H9 (cell line): ENCODE measurements at regions not wholly inside any gene's neighbourhood (a gene's known extent, or its start where the extent isn't known, plus 50 kb on each side); places are given as distances from the start of the nearest gene placed in this dataset.

ENCODE experiments used
- DNase-seq: peaks from one replicate; pipeline ENCODE4 v3.0.0-alpha.2; 2017
- H2AFZ ChIP-seq: one replicate; pipeline ENCODE4 v1.6.1; 2013; ENCODE audit warnings: mild to moderate bottlenecking, low read length, control low read depth, moderate library complexity
- H2AK5ac ChIP-seq: 2 replicates; pipeline ENCODE4 v1.6.1; 2013; ENCODE audit warnings: low read length, control low read depth, mixed read lengths; ENCODE audit not compliant: insufficient read length
- H2BK120ac ChIP-seq: one replicate; pipeline ENCODE4 v1.6.1; 2013; ENCODE audit warnings: low read depth, mild to moderate bottlenecking, low read length, control low read depth, inconsistent platforms; ENCODE audit not compliant: poor library complexity, severe bottlenecking
- H2BK12ac ChIP-seq: 2 replicates; pipeline ENCODE4 v1.6.1; 2013; ENCODE audit warnings: low read length, control low read depth, mixed read lengths, low read depth; ENCODE audit not compliant: insufficient read length
- H2BK15ac ChIP-seq: 2 replicates; pipeline ENCODE4 v1.6.1; 2013; ENCODE audit warnings: low read depth, low read length, control low read depth
- H2BK20ac ChIP-seq: one replicate; pipeline ENCODE4 v1.6.1; 2013; ENCODE audit warnings: low read depth, mild to moderate bottlenecking, low read length, control low read depth, inconsistent platforms; ENCODE audit not compliant: poor library complexity, severe bottlenecking
- H2BK5ac ChIP-seq: 2 replicates; pipeline ENCODE4 v1.6.1; 2013; ENCODE audit warnings: low read length, control low read depth, mixed read lengths; ENCODE audit not compliant: insufficient read length
- H3K14ac ChIP-seq: 2 replicates; pipeline ENCODE4 v1.6.1; 2013; ENCODE audit warnings: low read length, control low read depth; ENCODE audit not compliant: insufficient read depth
- H3K18ac ChIP-seq: 2 replicates; pipeline ENCODE4 v1.6.1; 2013; ENCODE audit warnings: low read depth, mild to moderate bottlenecking, mixed read lengths, low read length, control low read depth; ENCODE audit not compliant: insufficient read length
- H3K23ac ChIP-seq: 2 replicates; pipeline ENCODE4 v1.6.1; 2013; ENCODE audit warnings: low read length, control low read depth, mixed read lengths, low read depth; ENCODE audit not compliant: insufficient read length
- H3K23me2 ChIP-seq: 2 replicates; pipeline ENCODE4 v1.6.1; 2013; ENCODE audit warnings: low read depth, mild to moderate bottlenecking, mixed read lengths, low read length, control low read depth; ENCODE audit not compliant: insufficient read length, poor library complexity, severe bottlenecking
- H3K27ac ChIP-seq: 2 replicates; pipeline ENCODE4 v1.5.1; 2013; ENCODE audit warnings: low read length, control low read depth, mixed read lengths, low read depth; ENCODE audit not compliant: insufficient read length
- H3K27me3 ChIP-seq: 2 replicates; pipeline ENCODE4 v1.6.1; 2013; ENCODE audit warnings: low read length, control low read depth, inconsistent platforms; ENCODE audit not compliant: insufficient read depth
- H3K4ac ChIP-seq: 2 replicates; pipeline ENCODE4 v1.6.1; 2013; ENCODE audit warnings: low read depth, mild to moderate bottlenecking, control low read depth, inconsistent platforms, low read length, moderate library complexity
- H3K4me1 ChIP-seq: 2 replicates; pipeline ENCODE4 v1.6.1; 2013; ENCODE audit warnings: low read length, control low read depth, inconsistent platforms; ENCODE audit not compliant: insufficient read depth
- H3K4me2 ChIP-seq: 2 replicates; pipeline ENCODE4 v1.6.1; 2013; ENCODE audit warnings: low read length, control low read depth, mixed read lengths; ENCODE audit not compliant: insufficient read length, insufficient read depth
- H3K56ac ChIP-seq: 2 replicates; pipeline ENCODE4 v1.6.1; 2013; ENCODE audit warnings: low read depth, mild to moderate bottlenecking, mixed read lengths, low read length, control low read depth; ENCODE audit not compliant: insufficient read length
- H3K79me1 ChIP-seq: 2 replicates; pipeline ENCODE4 v1.6.1; 2013; ENCODE audit warnings: low read depth, mild to moderate bottlenecking, moderate library complexity, low read length, control low read depth, inconsistent platforms; ENCODE audit not compliant: insufficient read depth, poor library complexity, severe bottlenecking
- H3K79me2 ChIP-seq: 2 replicates; pipeline ENCODE4 v1.6.1; 2013; ENCODE audit warnings: low read length, control low read depth, inconsistent platforms; ENCODE audit not compliant: insufficient read depth
- H3K9ac ChIP-seq: 2 replicates; pipeline ENCODE4 v1.6.1; 2013; ENCODE audit warnings: low read length, control low read depth, mixed read lengths; ENCODE audit not compliant: insufficient read length; ENCODE audit errors: extremely low read depth
- H3K9me3 ChIP-seq: one replicate; pipeline ENCODE4 v1.6.1; 2013; ENCODE audit warnings: low read depth, low read length, inconsistent platforms; ENCODE audit not compliant: control insufficient read depth
- H3T11ph ChIP-seq: one replicate; pipeline ENCODE4 v1.6.1; 2013; ENCODE audit warnings: mild to moderate bottlenecking, low read length, control low read depth, inconsistent platforms
- H4K20me1 ChIP-seq: one replicate; pipeline ENCODE4 v1.6.1; 2013; ENCODE audit not compliant: control insufficient read depth, insufficient read length, insufficient read depth
- H4K5ac ChIP-seq: 2 replicates; pipeline ENCODE4 v1.6.1; 2013; ENCODE audit warnings: low read depth, mild to moderate bottlenecking, mixed read lengths, low read length, control low read depth; ENCODE audit not compliant: insufficient read length
- H4K8ac ChIP-seq: replicated peaks from 2 replicates; pipeline ENCODE4 v1.6.1; 2013; ENCODE audit warnings: low read length, control low read depth, mixed read lengths, low read depth; ENCODE audit not compliant: insufficient read length
- H4K91ac ChIP-seq: 2 replicates; pipeline ENCODE4 v1.6.1; 2013; ENCODE audit warnings: low read depth, mild to moderate bottlenecking, moderate library complexity, mixed read lengths, low read length, control low read depth; ENCODE audit not compliant: insufficient read length
- H3K27ac Mint-ChIP-seq, 3 experiments: 2 replicates in 2 of 3; 3 replicates in 1 of 3; pipeline ENCODE4 v1.8.0; 2020 to 2021; ENCODE audit warnings: mixed read lengths in 3 of 3, mild to moderate bottlenecking in 1 of 3, moderate library complexity in 1 of 3
- H3K27me3 Mint-ChIP-seq: 2 replicates; pipeline ENCODE4 v1.8.0; 2021; ENCODE audit warnings: low read depth, mild to moderate bottlenecking, moderate library complexity, mixed read lengths
- H3K36me3 Mint-ChIP-seq, 3 experiments: 2 replicates in 2 of 3; 3 replicates in 1 of 3; pipeline ENCODE4 v1.8.0; 2020 to 2021; ENCODE audit warnings: low read depth in 3 of 3, mixed read lengths in 3 of 3; ENCODE audit not compliant: insufficient read depth in 1 of 3
- H3K4me1 Mint-ChIP-seq, 2 experiments: 2 replicates each; pipeline ENCODE4 v1.8.0; 2020; ENCODE audit warnings: mixed read lengths in 2 of 2
- H3K4me3 Mint-ChIP-seq, 2 experiments: 2 replicates in 1 of 2; 3 replicates in 1 of 2; pipeline ENCODE4 v1.8.0; 2020 to 2021; ENCODE audit warnings: mild to moderate bottlenecking in 2 of 2, mixed read lengths in 2 of 2, moderate library complexity in 1 of 2
- H3K9me3 Mint-ChIP-seq, 2 experiments: 2 replicates in 1 of 2; 3 replicates in 1 of 2; pipeline ENCODE4 v1.8.0; 2020; ENCODE audit warnings: mild to moderate bottlenecking in 2 of 2, mixed read lengths in 2 of 2, moderate library complexity in 1 of 2
- WGBS: extraction: QIAGEN DNeasy Blood & Tissue Kit; methylation state at CpG from one replicate; pipeline ENCODE4 v1.1.7; 2013; ENCODE audit warnings: missing lambda C conversion rate, low lambda C conversion rate, mixed read lengths; ENCODE audit not compliant: insufficient read length; ENCODE audit errors: extremely low coverage; 5-methylcytosine and 5-hydroxymethylcytosine counted together
- TF ChIP-seq, protein P1 (sequence below): fragments of 200-600 bp; sonication (generic); conservative IDR thresholded peaks from 3 replicates; pipeline ENCODE4 v1.8.0; 2021; ENCODE audit warnings: antibody characterized with exemption, mild to moderate bottlenecking

DNA sequence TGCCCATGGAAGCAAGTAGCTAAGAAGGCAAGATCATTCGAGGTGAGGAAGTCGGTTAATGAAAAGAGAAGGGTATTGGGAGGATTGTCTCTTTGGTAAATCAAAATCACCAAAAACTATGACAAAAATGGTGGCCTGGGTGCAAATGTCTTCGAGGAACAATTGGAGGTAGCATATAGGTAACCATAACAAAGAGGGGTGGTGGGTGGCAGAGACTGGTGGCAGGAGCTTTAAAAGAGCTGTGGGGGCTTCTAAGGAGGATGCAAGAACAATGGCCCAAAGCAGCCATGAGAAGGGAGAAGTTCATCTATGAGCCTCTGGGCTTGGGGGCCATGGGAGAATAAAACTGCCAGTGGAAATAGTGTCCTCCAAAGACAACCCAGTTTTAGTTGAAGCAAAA, 172.2 kb upstream of the PDE1C start:
- no peaks in the 10 kb centered on the region for H3K4me1 ChIP-seq
- Mint-ChIP-seq H3K27me3 (no peaks in the 10 kb centered on the region; the same call in none of the 2 replicates), H3K9me3 (no peaks in the 10 kb centered on the region), H3K4me3 (no peak overlapping the region), H3K27ac (no peak overlapping the region), H3K36me3 (no peaks in the 10 kb centered on the region), H3K4me1 (peaks cover 0 to 3% of the 10 kb centered on the region in 2 experiments; a peak in 2 of 4 replicates)
- H3K4me2 ChIP-seq: no peak overlapping the region
- H3K9ac ChIP-seq: no peak overlapping the region
- no peaks in the 10 kb centered on the region for H3K23me2 ChIP-seq
- WGBS: no CpG with 5 or more reads among the region's 3 CpGs
- no peak overlapping the region for H2BK20ac ChIP-seq
- H3K79me2 ChIP-seq: no peaks in the 10 kb centered on the region
- H4K5ac ChIP-seq: no peak overlapping the region
- no peak overlapping the region for H3K18ac ChIP-seq
- no peak overlapping the region for H3K56ac ChIP-seq
- H3T11ph ChIP-seq: no peak overlapping the region
- H2BK5ac ChIP-seq: no peak overlapping the region
- no peaks in the 10 kb centered on the region for H4K20me1 ChIP-seq
- no peak overlapping the region for H2BK12ac ChIP-seq
- H3K23ac ChIP-seq: no peak overlapping the region
- H2BK15ac ChIP-seq: no peak overlapping the region
- TF ChIP-seq, protein P1, sequence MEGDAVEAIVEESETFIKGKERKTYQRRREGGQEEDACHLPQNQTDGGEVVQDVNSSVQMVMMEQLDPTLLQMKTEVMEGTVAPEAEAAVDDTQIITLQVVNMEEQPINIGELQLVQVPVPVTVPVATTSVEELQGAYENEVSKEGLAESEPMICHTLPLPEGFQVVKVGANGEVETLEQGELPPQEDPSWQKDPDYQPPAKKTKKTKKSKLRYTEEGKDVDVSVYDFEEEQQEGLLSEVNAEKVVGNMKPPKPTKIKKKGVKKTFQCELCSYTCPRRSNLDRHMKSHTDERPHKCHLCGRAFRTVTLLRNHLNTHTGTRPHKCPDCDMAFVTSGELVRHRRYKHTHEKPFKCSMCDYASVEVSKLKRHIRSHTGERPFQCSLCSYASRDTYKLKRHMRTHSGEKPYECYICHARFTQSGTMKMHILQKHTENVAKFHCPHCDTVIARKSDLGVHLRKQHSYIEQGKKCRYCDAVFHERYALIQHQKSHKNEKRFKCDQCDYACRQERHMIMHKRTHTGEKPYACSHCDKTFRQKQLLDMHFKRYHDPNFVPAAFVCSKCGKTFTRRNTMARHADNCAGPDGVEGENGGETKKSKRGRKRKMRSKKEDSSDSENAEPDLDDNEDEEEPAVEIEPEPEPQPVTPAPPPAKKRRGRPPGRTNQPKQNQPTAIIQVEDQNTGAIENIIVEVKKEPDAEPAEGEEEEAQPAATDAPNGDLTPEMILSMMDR: no peak
- no peak overlapping the region for H3K14ac ChIP-seq
- no peaks in the 10 kb centered on the region for H3K27me3 ChIP-seq
- no peak overlapping the region for H4K8ac ChIP-seq
- H4K91ac ChIP-seq: no peak overlapping the region
- no peak overlapping the region for H2AFZ ChIP-seq
- no peak overlapping the region for H2AK5ac ChIP-seq
- H3K27ac ChIP-seq: no peak overlapping the region
- H2BK120ac ChIP-seq: no peak overlapping the region
- no peaks in the 10 kb centered on the region for H3K9me3 ChIP-seq
- H3K79me1 ChIP-seq: no peaks in the 10 kb centered on the region
- no peak overlapping the region for H3K4ac ChIP-seq
- no peak for DNase-seq
